ENCODE measurements at regions not wholly inside any gene's neighbourhood (a gene's known extent, or its start where the extent isn't known, plus 50 kb on each side); places are given as distances from the start of the nearest gene placed in this dataset.

- in situ Hi-C loops (cut with MboI) = no loop called here
- ATAC-seq (peak; percentile 68), DNase-seq (ENCODE audit: low read depth, low spot score) (peak; percentile 3), FAIRE-seq (no peak)
- H2AFZ ChIP-seq (ENCODE audit: control insufficient read depth, low read depth, low read length) = no peak overlapping the region
- no peak overlapping the region for H3K27ac ChIP-seq (ENCODE audit: control insufficient read depth, insufficient read depth)
- H3K4me2 ChIP-seq (ENCODE audit: control insufficient read depth, insufficient read depth) = no peak overlapping the region
- TF ChIP-seq HDGF (IDR thresholded peaks at IDR 0.05) (no peak), RELB (IDR thresholded peaks at IDR 0.05; ENCODE audit: low read depth) (no peak), RUNX3 (IDR thresholded peaks at IDR 0.05; ENCODE audit: low read length) (no peak), NBN (IDR thresholded peaks at IDR 0.05) (no peak), CBX3 (IDR thresholded peaks at IDR 0.05; ENCODE audit: borderline replicate concordance, low read depth) (no peak), IKZF1 (conservative IDR thresholded peaks at IDR 0.05) (peak; percentile 31; the same call in 1 of the 2 replicates)
- no TSS peak for BruUV-seq (replicated peaks)
- POLR2A ChIA-PET = no interaction called here
- no peak overlapping the region for H3K9ac ChIP-seq (ENCODE audit: control insufficient read depth, insufficient read depth, low read length)
- H3K36me3 ChIP-seq (ENCODE audit: control insufficient read depth in 2 of 2, insufficient read depth in 2 of 2, low read length in 1 of 2) = no peaks in the 10 kb centered on the region
- no peak overlapping the region for H3K4me3 ChIP-seq
- H3K27me3 ChIP-seq (replicated peaks in 1 of 2; ENCODE audit: control insufficient read depth in 2 of 2, insufficient read depth in 2 of 2, low read length in 1 of 2) = no peaks in the 10 kb centered on the region
- no peaks in the 10 kb centered on the region for H3K79me2 ChIP-seq (ENCODE audit: control insufficient read depth, insufficient read depth, low read length)
- RAD21 ChIA-PET (ENCODE audit: unreplicated experiment) = interaction anchor here (0.9 to 2.7 kb wide), 2 partner anchors 51 to 54 kb away, joined by 3 to 11 read pairs; no protein-coding TSS in a partner anchor
- CTCF ChIA-PET = interaction anchor here (0.6 to 1.4 kb wide), 3 partner anchors 9 to 154 kb away, joined by 3 to 4 read pairs (median 4); no protein-coding TSS in a partner anchor
- WGBS (ENCODE audit: insufficient coverage, insufficient replicate concordance, low lambda C conversion rate, missing lambda C conversion rate) = 10% methylated on average over 9 of the region's 9 CpGs
- SMC1A ChIA-PET (ENCODE audit: uncharacterized antibody, unreplicated experiment) = interaction anchor here (0.5 to 1.7 kb wide), 3 partner anchors 53 to 563 kb away, joined by 3 to 6 read pairs (median 3); no protein-coding TSS in a partner anchor
- H3K9me3 ChIP-seq (replicated peaks; ENCODE audit: control insufficient read depth, insufficient read depth, low read length) = no peaks in the 10 kb centered on the region
- intact Hi-C loops (cut with micrococcal nuclease; ENCODE audit: unreplicated experiment) = no loop called here
- no peaks in the 10 kb centered on the region for H4K20me1 ChIP-seq (ENCODE audit: control insufficient read depth, insufficient read depth)
- H3K4me1 ChIP-seq (ENCODE audit: control insufficient read depth, insufficient read depth, low read length) = no peaks in the 10 kb centered on the region
These were observed 139.8 kb downstream of the FOXL1 start for GRCh38 chr16:86718118-86718517.

GRCh38 chr16:86722970-86723369 lies 144.6 kb downstream of the FOXL1 start:
- no peaks in the 10 kb centered on the region for H3K4me1 ChIP-seq (ENCODE audit: control insufficient read depth, insufficient read depth, low read length)
- no peaks in the 10 kb centered on the region for H3K27me3 ChIP-seq (replicated peaks in 1 of 2; ENCODE audit: control insufficient read depth in 2 of 2, insufficient read depth in 2 of 2, low read length in 1 of 2)
- no peaks in the 10 kb centered on the region for H3K79me2 ChIP-seq (ENCODE audit: control insufficient read depth, insufficient read depth, low read length)
- H3K4me2 ChIP-seq (ENCODE audit: control insufficient read depth, insufficient read depth) = no peak overlapping the region
- no peaks in the 10 kb centered on the region for H4K20me1 ChIP-seq (ENCODE audit: control insufficient read depth, insufficient read depth)
- SMC1A ChIA-PET (ENCODE audit: uncharacterized antibody, unreplicated experiment) = no interaction called here
- DNase-seq (ENCODE audit: low read depth, low spot score) (no peak), FAIRE-seq (no peak), ATAC-seq (no peak)
- RAD21 ChIA-PET (ENCODE audit: unreplicated experiment) = no interaction called here
- no peaks in the 10 kb centered on the region for H3K9me3 ChIP-seq (replicated peaks; ENCODE audit: control insufficient read depth, insufficient read depth, low read length)
- POLR2A ChIA-PET = no interaction called here
- CTCF ChIA-PET = no interaction called here
- H2AFZ ChIP-seq (ENCODE audit: control insufficient read depth, low read depth, low read length) = no peak overlapping the region
- intact Hi-C loops (cut with micrococcal nuclease; ENCODE audit: unreplicated experiment) = no loop called here
- WGBS (ENCODE audit: insufficient coverage, insufficient replicate concordance, low lambda C conversion rate, missing lambda C conversion rate) = 34% methylated on average over 5 of the region's 5 CpGs
- H3K36me3 ChIP-seq (ENCODE audit: control insufficient read depth in 2 of 2, insufficient read depth in 2 of 2, low read length in 1 of 2) = no peaks in the 10 kb centered on the region
- H3K27ac ChIP-seq (ENCODE audit: control insufficient read depth, insufficient read depth) = no peak overlapping the region
- no peak overlapping the region for H3K4me3 ChIP-seq
- no peak overlapping the region for H3K9ac ChIP-seq (ENCODE audit: control insufficient read depth, insufficient read depth, low read length)
- in situ Hi-C loops (cut with MboI) = no loop called here
- no TSS peak for BruUV-seq (replicated peaks)
- TF ChIP-seq EED (IDR thresholded peaks at IDR 0.05; ENCODE audit: low read depth) (no peak), SIN3A (IDR thresholded peaks at IDR 0.05; ENCODE audit: low read depth, low read length) (no peak), WRNIP1 (IDR thresholded peaks at IDR 0.05; ENCODE audit: borderline replicate concordance, low read depth, low read length) (no peak), NRF1 (conservative IDR thresholded peaks at IDR 0.05; ENCODE audit: low read depth, low read length) (no peak), CUX1 (IDR thresholded peaks at IDR 0.05; ENCODE audit: insufficient replicate concordance, low read depth, low read length) (no peak), SMAD1 (IDR thresholded peaks at IDR 0.05; ENCODE audit: low read depth, partially characterized antibody) (no peak), GABPA (IDR thresholded peaks at IDR 0.05; ENCODE audit: low read depth) (no peak), RBBP5 (conservative IDR thresholded peaks at IDR 0.05) (no peak)
